GM12878 (cell line): ENCODE measurements at regions not wholly inside any gene's neighbourhood (a gene's known extent, or its start where the extent isn't known, plus 50 kb on each side); places are given as distances from the start of the nearest gene placed in this dataset.

Experiments used
- BHLHE40 ChIP-seq, 2 experiments: fragments of 450-650 bp in 1 of 2; IDR thresholded peaks; 2 replicates each; pipeline ENCODE4 v1.6.1; 2011 to 2017; ENCODE audit warnings: low read depth in 2 of 2, borderline replicate concordance in 1 of 2, improper control_type of control experiment in 1 of 2, low read length in 1 of 2, mild to moderate bottlenecking in 1 of 2
- EP300 ChIP-seq, 2 experiments: fragments of 150-350 bp in 1 of 2; IDR thresholded peaks; 2 replicates each; pipeline ENCODE4 v1.6.1; 2011 to 2012; ENCODE audit warnings: low read depth in 2 of 2, low read length in 2 of 2, borderline replicate concordance in 1 of 2, improper control_type of control experiment in 1 of 2, inconsistent platforms in 1 of 2; ENCODE audit not compliant: control insufficient read depth in 1 of 2
- MYC ChIP-seq: IDR thresholded peaks from 2 replicates; pipeline ENCODE4 v1.6.1; 2011; ENCODE audit warnings: mild to moderate bottlenecking, low read length, moderate library complexity, inconsistent platforms; ENCODE audit not compliant: insufficient read depth, insufficient replicate concordance, insufficient read length, severe bottlenecking
- RBBP5 ChIP-seq: fragments of 200-600 bp; sonication (generic); conservative IDR thresholded peaks from 2 replicates; pipeline ENCODE4 v1.6.1; 2016
- SIN3A ChIP-seq: IDR thresholded peaks from 2 replicates; pipeline ENCODE4 v1.6.1; 2012; ENCODE audit warnings: low read depth, low read length, improper control_type of control experiment
- TF ChIP-seq, protein P1 (sequence below): fragments of 450-650 bp; IDR thresholded peaks from 2 replicates; pipeline ENCODE4 v1.6.1; 2014; ENCODE audit warnings: mild to moderate bottlenecking

GRCh38 chr20:50398821-50399554 lies 111.2 kb upstream of the PTPN1 start:
- no peak for TF ChIP-seq BHLHE40 (IDR thresholded peaks at IDR 0.05; ENCODE audit: borderline replicate concordance in 1 of 2, low read depth in 2 of 2, low read length in 1 of 2)
- no peak for TF ChIP-seq EP300 (IDR thresholded peaks at IDR 0.05; ENCODE audit: borderline replicate concordance in 1 of 2, control insufficient read depth in 1 of 2, low read depth in 2 of 2, low read length in 2 of 2)
- TF ChIP-seq RBBP5, result no peak
- no peak for TF ChIP-seq MYC
- no peak for TF ChIP-seq SIN3A
- TF ChIP-seq, protein P1, sequence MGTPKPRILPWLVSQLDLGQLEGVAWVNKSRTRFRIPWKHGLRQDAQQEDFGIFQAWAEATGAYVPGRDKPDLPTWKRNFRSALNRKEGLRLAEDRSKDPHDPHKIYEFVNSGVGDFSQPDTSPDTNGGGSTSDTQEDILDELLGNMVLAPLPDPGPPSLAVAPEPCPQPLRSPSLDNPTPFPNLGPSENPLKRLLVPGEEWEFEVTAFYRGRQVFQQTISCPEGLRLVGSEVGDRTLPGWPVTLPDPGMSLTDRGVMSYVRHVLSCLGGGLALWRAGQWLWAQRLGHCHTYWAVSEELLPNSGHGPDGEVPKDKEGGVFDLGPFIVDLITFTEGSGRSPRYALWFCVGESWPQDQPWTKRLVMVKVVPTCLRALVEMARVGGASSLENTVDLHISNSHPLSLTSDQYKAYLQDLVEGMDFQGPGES, result no peak
